ENCODE measurements at regions not wholly inside any gene's neighbourhood (a gene's known extent, or its start where the extent isn't known, plus 50 kb on each side); places are given as distances from the start of the nearest gene placed in this dataset.

GRCh38 chr2:121074293-121074932, 210.6 kb downstream of the TFCP2L1 start:
- DNase-seq (ENCODE audit: low read depth): no peak

DNA sequence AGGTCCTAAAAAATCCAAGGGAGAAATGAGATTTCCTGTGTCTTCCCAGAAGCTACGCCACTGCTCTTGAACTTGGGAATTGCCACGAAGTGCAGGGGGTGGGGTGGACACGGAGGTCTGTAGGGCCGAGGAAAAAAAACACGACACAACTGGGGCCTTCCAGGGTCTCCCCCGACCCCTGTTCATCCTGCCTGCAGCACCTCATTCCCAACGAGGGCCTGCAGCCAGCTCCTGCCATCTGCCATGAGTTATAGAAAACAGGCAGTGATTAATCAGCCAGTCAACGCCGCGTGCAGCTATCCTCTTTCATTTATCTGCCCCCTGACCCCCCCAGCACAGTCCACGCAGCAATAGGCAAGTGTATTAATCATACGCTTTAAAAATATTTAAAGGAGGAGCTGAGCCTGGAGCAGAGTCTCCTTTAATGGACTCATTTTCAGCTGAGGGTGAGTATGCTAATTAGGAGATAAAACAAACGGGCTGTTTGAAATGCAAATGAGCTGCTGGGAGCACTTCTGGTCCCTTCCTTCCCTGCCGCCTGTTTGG, 209.9 kb downstream of the TFCP2L1 start:
- peak; percentile 98 for DNase-seq (ENCODE audit: low read depth)

GRCh38 chr2:121075641-121076497, 209.1 kb downstream of the TFCP2L1 start:
- DNase-seq (ENCODE audit: low read depth): peak; percentile 62

GRCh38 chr2:121076498-121076820, 208.5 kb downstream of the TFCP2L1 start:
- DNase-seq (ENCODE audit: low read depth): no peak

GRCh38 chr2:121076885-121077549, 208.0 kb downstream of the TFCP2L1 start:
- DNase-seq (ENCODE audit: low read depth): peak; percentile 79

DNA sequence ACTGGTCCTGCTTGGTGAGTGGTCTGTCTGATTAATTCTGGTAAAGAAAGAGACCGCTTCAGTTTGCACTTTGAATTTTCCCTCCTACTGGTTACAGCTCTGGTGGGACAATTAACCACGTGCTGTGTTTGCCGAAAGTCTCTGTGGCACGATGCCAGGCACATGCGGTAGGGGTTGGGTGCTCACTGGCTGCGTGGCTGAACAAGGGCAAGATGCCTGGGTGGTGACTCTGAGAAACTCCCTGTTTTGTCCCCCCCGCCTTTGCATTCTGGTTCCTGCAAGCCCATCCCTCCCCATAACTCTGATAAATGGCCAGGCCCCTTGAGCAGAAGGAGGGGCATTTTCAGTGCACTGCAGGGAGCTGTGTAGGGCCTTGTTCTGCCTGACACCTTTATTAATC, 206.1 kb downstream of the TFCP2L1 start:
- DNase-seq (ENCODE audit: low read depth): no peak

GRCh38 chr2:121080013-121080772, 204.8 kb downstream of the TFCP2L1 start:
- peak; percentile 61 for DNase-seq (ENCODE audit: low read depth)

- DNase-seq (ENCODE audit: low read depth): no peak
Observed at GRCh38 chr2:121081701-121082100, 203.3 kb downstream of the TFCP2L1 start.

- DNase-seq (ENCODE audit: low read depth): no peak
Observed at GRCh38 chr2:121082191-121082590, 202.8 kb downstream of the TFCP2L1 start.

DNA sequence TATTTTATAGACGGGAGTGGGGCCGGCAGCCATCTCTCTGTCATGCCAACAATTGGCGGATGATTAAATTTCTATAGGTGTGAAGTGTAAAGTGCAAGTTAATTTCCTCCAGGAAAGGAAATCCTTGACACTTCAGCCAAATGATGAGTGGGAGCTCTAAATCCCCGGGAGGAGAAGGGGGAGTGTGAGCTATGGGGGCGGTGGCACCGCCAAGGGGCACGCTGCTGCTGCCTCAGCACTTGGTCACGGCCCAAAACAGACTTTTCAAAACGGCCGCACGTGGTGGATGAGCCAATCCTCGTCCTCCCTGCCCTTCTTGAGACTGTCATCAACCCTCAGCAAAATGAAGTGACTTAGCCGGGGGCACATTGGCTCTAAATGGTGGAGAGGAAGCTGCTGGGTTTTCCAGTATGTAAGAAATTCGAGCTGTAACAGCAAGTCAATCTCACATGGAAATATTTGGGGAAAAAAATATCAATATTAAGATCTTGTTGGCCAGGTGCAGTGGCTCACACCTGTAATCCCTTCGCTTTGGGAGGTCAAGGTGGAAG, 200.8 kb downstream of the TFCP2L1 start:
- DNase-seq (ENCODE audit: low read depth): peak; percentile 36

DNA sequence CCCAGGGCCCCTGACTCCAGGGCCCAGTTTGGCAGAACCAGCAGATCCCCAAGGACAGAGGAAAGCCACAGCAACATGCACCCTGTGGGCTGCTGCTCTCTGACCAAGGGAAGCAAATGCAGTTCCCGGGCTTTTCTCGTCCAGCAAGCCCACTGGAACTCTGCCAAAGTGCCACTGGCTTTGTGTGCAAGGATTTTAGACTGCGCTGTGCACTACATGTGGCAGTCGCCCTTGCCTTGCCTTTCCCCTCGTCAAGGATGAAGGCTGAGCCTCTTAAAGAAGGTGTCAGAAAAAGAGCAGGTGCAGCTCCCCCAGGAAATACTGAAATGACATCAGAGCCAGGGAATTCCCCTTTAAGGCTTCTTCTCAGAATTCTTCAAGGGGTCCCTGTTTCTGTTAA, 199.2 kb downstream of the TFCP2L1 start:
- DNase-seq (ENCODE audit: low read depth): no peak

GRCh38 chr2:121086450-121086849, 198.6 kb downstream of the TFCP2L1 start:
- no peak for DNase-seq (ENCODE audit: low read depth)

- DNase-seq (ENCODE audit: low read depth): no peak
Observed at GRCh38 chr2:121087117-121087516, 197.9 kb downstream of the TFCP2L1 start.

GRCh38 chr2:121088251-121089165, 196.5 kb downstream of the TFCP2L1 start:
- DNase-seq (ENCODE audit: low read depth): no peak

DNA sequence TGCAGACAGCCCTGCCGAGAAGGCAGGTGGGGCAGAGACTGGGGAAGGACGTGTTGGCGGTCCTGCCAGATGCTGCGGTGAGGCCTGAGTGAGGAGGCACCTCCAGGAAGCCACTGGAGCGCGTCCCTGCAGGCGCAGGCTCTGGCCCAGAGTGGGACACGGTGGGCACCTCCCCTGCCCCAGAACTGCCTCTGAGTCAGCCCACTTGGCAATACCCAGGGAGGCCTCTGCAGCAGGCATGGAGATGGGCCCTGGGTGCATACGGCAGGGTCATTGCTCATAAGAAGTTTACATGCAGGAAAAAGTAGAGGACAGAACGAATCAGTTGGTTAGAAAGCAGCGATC, 195.9 kb downstream of the TFCP2L1 start:
- no peak for DNase-seq (ENCODE audit: low read depth)

DNA sequence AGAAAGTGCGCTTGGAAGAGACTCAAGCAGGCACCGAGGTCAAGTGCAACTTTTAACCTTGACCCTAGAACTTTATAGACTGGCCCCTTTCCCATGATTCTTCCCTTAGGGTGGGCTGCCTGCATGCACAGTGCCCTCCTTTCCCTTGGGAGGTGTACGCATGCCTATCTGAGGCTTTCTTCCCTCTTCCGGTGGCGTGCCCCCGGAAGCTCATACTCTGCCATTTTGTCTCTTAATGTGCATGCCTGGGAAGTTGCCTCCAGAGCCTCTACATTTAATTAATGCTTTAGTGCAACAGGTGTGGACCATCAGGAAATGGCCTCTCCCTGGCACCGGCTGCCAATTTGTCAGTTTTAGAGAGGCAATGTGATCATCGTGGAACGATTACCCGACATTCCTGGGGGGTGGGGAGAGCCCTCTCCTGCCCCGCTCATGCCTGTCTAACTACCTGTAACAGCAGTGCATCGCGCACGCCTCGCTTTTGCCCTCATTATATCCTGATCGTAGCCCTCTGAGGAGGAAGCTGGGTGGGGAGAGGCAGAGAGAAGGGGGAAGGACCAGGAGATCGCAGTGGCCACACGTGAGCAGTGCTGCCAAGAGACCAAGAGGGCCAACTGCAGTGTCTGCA, 194.8 kb downstream of the TFCP2L1 start:
- DNase-seq (ENCODE audit: low read depth): no peak

GRCh38 chr2:121092095-121092494, 192.9 kb downstream of the TFCP2L1 start:
- no peak for DNase-seq (ENCODE audit: low read depth)

GRCh38 chr2:121093692-121094091, 191.3 kb downstream of the TFCP2L1 start:
- DNase-seq (ENCODE audit: low read depth): no peak

DNA sequence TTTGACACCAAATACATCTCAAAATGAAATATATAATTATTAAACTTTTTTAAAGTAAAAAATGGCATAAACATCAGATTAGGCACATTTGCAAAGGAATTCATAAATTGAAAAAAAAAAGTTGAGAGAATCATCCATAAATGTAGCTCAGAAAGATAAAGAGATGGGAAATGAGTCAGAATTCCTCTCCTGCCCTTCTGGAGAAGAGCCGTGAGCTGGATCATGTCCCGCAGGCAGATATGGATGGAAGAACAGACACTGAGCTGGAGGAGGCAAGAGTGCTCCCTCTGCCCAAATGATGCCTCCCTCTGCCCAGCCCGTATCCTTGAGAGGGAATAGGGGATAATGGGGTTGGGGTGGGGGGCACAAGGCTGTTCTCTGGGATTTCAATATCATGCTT, 190.9 kb downstream of the TFCP2L1 start:
- DNase-seq (ENCODE audit: low read depth): no peak

- DNase-seq (ENCODE audit: low read depth): no peak
Observed at GRCh38 chr2:121094845-121095244, 190.2 kb downstream of the TFCP2L1 start.

Measured in Daoy (cell line).